CD4-positive, alpha-beta T cell treated with Interferon gamma for 1 hour (primary cell): ENCODE measurements at regions not wholly inside any gene's neighbourhood (a gene's known extent, or its start where the extent isn't known, plus 50 kb on each side); places are given as distances from the start of the nearest gene placed in this dataset.

Experiments used
- DNase-seq: peaks from one replicate; pipeline ENCODE4 v3.0.0-alpha.2; 2020

- DNase-seq = no peak
Measured at GRCh38 chr16:86121374-86122010, 222.5 kb downstream of the IRF8 start.

DNA sequence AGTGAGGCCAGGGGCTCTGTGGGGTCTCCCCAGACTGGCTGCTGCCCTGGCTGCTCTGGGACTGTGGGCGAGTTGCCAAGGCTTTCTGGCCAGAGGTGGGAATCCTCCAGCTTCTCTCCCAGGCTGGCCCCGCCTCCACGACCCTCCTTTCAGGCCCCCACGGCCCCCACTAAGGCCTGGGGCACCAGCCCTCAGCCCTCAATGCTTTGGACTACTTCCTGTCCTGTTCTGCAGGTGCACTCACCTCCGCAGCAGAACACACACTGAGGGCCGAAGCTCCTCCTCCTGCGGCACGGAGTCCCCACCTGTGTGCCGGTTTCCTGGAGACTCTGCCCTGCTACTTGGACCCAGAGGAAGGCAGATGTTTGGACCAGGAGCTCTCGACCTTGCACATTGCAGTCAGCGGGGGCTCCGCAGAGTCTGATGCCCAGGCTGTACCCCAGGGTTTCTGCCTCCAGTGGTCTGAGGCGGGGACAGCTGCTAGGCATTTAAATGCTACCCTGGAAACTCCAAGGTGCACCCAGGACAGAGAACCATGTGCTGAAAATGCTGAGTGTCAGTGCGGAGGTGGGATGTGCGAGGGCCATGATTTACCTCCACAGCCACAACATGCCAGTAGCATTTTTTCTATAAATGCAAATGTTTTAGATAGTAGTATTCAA lies 223.8 kb downstream of the IRF8 start:
- no peak for DNase-seq

DNA sequence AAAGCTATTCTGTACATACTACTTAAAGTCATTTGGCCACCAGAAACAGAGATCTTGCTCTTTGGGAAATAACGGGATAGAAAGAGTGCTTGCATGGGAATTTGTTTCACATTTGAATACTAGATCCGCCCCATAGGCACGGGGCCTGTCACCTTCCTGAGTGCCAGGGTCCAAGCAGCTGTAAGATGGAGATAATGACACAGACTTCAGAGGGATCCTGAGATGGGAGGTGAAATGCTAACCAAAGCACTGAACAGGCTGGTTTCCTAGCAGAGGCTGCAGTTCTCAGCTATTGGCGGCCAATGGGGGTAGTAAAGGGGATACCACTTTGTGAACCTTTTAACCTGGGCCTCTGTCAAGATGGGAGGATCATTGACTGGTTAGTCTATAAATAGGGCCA lies 225.4 kb downstream of the IRF8 start:
- no peak for DNase-seq

DNA sequence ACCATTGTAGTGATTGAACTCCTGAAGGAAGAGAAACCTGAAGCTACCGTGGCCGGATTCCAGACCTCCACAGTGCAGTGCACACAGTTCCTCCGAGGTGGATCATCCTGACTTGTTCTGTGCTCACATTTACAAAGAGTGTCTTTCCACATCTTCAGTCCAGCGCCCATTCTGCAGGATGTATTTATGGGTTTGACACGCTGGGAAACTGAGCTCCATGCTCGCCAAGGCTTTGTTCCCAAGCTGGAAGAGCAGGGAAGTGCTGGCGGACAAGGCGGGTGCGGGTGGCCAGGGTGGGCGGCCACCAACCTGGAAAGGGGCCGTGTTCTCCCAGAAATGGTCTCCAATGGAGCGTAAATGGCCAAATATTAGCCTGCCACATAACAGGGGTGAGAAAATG lies 227.9 kb downstream of the IRF8 start:
- DNase-seq = no peak

DNA sequence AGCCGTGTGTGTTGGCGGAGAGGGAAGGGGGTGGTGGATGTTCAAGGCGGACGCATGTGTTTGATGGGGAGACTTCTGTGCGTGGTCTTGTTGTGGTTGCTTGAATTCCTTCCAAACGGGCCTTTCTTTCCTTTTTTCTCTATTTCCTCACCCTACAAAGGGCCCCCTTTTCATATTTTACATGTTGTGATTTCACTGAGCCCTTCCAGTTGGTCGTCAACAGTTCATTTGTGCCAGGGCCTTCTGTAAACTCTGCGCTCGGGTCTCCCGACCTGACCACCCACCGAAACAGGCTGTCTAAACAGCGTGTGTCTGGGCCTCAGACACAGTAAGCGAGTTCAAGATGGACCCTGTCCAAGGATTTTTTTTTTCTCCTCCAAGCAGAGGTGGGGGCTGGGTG lies 228.4 kb downstream of the IRF8 start:
- no peak for DNase-seq

DNA sequence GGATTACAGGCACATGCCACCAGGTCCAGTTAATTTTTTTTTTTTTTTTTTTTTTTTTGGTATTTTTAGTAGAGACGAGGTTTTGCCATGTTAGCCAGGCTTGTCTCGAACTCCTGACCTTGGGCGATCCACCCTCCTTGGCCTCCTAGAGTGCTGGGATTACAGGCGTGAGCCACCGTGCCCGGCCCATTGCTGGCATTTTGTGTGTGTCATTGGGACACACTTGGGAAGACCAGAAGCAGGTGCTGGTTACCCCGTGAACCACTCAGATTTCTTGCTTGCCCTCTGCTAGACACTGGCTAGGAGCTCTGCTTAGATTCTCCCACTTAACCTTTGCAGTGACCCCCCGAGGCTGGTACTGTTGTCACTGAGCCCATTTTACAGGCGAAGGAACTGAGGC lies 229.3 kb downstream of the IRF8 start:
- no peak for DNase-seq

DNA sequence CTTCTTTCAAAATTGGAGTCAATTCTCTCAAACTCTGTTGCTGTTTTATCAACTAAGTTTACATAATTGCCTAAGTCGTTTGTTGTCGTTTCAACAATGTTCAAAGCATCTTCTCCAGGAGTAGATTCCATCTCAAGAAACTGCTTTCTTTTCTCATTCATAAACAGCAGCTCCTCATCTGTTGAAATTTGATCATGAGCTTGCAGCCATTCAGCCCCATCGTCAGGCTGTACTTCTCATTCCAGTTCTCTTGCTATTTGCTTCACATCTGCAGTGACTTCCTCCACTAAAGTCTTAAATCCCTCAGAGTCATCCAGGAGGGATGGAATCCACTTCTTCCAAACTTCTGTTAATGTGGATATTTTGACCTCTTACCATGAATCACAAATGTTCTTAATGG lies 230.6 kb downstream of the IRF8 start:
- DNase-seq = no peak

DNA sequence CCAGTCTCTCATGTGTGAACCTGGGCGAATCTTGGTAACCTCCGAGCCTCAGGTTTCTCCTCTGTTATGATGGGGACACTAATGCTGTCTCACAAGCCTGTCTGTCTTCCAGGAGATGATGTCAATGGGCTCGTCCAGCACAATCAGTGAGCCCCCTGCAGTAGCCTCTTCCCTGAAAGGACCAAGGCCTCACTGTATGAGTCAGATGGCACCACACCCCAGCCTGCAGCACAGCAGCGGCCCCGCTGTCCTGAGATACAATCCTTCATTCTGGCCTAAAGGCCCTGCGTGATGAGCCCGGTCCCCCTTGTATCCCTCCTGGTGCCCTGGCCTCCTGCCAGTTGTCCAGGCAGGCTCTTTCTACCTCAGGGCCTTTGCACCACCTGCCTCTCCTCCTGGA lies 234.4 kb downstream of the IRF8 start:
- no peak for DNase-seq

GRCh38 chr16:86133847-86134375 lies 234.9 kb downstream of the IRF8 start:
- DNase-seq = no peak

DNA sequence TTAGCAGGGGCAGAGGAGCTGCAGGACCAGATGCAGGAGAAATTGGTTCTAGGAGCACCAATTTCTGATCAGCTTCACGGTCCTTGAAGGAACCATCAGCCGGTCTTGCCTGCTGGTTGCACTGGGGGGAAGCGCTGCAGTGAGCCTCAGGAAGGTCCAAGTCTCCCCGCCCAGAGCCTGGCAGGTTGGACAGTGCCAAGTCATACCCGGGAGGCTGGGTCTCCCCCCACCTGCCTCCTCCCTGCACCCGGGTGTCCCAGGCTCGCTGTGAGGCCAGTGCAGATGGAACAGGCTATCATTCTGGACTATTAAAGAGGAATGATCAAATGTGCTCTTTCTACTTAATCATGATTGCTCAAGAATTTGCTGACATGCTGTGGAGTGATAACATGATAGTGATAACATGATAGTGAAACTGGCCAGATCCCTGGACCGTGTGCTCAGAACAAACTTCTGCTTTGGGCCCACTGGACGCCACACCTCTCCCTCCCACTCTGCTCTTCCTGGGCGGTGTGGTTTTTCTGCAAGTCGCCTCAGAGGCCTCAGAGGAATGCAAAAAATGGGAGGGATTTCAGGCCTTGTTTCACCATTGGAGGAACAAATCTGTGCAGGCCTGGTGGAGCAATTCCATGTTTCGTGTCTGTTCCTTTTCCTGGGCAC lies 236.0 kb downstream of the IRF8 start:
- no peak for DNase-seq

GRCh38 chr16:86137359-86137758 lies 238.4 kb downstream of the IRF8 start:
- DNase-seq = no peak

DNA sequence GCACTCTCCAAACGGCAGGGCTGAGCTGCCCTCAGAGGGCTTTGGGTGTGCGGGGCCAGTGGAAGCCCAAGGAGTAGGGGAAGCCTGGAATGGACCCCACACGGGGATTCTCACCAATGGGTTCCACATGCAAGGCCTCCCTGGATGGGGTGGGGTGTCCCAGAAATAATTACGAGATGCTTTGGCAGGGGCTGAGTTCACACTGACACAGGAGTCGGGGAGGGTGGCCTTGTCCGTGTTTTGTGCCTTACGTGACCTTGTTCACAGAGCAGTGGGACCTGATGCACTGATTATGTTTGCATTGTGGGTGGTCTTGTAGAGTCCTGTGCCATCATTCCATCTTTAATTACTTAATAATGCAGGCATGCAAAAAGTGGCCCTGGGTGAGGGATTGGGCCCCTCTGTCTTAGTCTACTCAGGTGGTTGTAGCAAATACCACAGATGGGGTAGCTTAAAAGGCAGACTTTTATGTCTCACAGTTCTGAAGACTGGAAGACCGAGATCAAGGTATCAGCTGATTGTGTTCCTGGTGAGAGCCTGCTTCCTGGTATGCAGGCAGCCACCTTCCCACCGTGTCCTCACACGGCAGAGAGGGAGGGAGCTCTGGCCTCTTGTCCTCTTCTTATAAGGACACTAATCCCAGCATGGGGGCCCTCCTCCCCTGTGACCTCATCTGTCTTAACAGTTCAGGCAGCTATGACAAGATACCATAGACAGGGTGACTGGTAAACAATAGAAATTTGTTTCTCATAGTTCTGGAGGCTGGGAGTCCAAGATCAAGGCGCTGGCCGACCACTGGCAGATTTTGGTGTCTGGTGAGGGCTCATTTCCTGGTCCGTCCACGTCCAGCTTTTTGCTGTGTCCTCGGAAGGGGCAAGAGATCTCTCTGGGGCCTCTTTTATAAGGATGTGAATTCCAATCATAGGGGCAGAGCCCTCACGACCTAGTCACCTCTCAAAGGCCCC lies 239.4 kb downstream of the IRF8 start:
- DNase-seq = no peak

DNA sequence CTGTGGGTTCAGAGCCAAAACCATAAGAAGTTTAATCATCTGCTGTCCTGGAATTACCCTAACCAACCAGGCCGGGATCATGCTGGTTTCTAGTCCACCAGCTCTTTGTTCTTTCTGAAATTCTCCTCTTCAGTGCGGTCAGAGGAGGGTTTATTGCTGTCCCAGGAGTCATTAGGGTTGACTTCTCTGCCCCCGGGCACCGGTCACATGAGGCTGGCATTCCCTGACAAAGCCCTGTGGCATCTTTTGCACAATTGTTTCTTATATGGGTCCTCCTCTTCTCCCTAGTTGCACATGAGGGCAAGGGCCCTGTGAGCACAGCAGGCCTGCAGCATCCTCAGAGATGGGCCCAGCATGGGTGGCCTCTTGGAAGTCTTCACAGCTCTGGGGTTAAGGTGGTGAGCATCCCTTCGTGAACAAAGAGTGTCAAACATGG lies 243.9 kb downstream of the IRF8 start:
- DNase-seq = no peak

DNA sequence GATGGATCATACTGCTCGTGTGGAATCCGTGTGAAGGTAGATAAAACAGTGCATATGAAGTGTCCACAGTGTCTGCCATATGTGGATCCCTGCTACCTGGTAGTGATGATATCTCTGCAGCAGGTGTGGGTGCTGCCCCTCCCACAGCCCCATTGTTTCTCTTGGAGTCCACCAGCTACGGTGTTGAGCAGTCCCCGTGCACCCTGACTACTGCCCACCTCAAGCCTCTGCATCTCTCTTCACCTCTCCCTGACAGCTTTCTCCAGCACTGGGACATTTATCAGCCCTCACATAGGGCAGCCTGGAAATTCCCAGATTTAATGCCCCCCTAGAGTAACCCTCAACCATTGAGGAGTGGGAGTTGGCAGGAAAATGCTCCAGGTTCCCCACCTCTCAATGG lies 244.7 kb downstream of the IRF8 start:
- no peak for DNase-seq

DNA sequence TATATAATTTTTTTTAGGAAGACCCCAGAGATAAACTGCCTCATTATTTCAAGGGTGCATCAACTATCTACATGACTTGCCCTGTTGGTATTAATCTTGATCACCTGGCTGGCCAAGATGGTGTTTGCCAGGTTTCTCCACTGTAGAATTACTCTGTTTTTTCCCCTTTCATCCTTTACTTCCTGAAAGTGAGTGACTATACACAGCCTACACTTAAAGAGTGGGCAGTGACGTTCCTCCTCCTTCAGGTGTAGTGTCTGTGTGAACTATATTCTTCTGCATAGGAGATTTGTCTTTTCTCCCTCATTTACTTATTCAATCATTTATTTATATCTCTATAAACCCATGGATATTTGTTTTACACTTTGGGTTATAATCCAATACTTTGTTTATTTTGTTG lies 246.7 kb downstream of the IRF8 start:
- DNase-seq = no peak

DNA sequence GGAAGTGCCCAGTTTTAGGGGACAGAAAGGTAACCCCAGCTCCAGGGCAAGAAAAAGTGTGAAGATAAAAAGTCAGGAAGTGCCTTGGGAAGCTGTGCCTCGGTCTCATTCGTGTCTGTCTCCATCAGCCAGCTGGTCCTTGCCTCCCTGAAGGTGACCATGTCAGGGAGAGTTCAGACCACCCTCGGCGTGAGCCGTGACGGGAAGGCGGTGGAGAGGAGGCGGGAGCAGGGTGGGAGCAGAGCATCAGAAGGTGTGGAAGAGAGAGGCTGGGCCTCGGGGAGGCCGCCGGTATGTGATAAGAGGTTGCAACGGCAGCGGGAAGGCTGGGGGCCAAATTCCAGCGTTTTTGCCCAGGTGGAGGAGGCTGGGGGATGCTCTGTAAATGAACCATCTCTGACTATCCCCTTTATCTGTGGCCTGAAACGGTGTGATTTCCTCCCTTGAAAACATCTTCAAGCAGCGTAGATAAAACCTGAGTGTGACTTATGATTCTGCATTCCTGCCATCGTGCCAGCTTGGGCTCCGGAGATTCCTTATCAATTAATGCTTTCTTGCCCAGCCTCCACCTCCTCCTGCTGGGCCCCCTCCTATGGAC lies 251.8 kb downstream of the IRF8 start:
- DNase-seq = no peak

GRCh38 chr16:86151239-86151851 lies 252.4 kb downstream of the IRF8 start:
- no peak for DNase-seq

DNA sequence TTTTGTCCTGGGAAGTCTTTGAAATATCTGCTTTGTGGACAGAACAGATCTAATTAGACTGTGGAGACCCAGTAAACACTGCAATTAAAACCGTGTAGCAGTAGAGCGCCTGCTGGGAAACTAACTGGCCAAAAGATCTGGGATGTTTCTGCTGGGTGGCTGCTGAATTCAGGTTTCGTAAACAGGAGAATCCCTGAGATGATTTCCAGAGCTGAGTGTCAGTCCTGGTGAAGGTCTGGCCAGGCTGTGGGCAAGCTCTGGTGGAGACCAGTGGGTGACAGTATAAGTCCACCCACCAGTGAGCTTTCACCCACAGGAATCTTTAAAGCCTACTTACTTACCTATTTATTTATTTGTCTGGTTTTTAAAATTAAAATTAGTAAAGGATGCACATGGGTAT lies 257.2 kb downstream of the IRF8 start:
- no peak for DNase-seq

GRCh38 chr16:86157616-86158247 lies 258.8 kb downstream of the IRF8 start:
- DNase-seq = no peak

DNA sequence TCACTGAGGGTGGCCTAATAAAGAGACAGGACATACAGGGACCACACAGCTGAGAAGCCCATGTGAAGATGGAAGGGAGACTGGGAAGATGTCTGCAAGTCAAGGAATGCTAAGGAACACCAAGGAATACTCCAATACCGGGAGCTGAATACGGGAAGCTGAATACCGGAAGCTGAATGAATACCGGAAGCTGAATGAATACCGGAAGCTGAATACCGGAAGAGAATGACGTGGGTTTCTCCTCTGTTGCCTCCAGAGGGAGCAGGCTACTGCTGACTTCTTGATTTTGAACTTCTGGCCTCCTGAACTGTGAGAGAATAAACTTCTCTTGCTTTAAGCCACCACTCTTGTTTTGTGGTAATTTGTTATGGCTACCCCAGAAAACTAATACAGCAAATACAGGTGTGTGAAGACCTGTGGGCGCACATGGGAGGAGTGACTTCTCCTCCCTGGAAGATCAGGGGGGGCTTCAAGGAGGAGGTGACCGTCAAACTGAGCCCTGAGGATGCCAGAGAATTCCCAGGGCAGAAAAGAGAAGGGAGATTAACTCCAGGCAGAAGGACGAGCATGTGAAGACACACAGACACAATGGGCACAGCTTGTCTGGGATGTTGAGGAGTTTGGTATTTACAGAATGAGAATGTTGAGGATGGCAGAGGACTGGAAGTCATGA lies 259.9 kb downstream of the IRF8 start:
- DNase-seq = no peak

DNA sequence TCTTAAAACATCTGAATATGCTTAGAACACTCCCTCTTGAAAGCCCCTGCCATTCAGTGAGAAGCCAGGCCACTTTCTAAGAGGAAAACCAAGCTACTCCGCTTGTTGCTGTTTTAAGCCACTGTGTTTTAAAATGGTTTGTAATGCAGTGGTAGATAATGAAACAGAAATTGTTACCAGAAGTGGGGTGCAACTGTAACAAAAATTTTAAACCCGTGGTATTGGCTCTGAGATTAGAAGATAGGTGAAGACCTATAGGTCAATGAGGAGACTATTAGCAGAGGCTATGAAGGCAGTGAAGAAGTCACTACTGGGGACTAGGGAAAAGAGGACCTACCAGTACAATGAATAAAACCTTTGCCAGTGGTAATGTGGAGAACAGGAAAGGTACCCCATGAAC lies 266.5 kb downstream of the IRF8 start:
- no peak for DNase-seq
